Central memory CD4-positive, alpha-beta T cell (primary cell): ENCODE measurements at regions not wholly inside any gene's neighbourhood (a gene's known extent, or its start where the extent isn't known, plus 50 kb on each side); places are given as distances from the start of the nearest gene placed in this dataset.
"Not testable (repeated sequence)": the region's sequence is repeated elsewhere in the genome, so short reads cannot be mapped to it uniquely, and the experiment has no call there.

Source experiments
- DNase-seq: peaks from one replicate; pipeline ENCODE4 v3.0.0; 2022

DNA sequence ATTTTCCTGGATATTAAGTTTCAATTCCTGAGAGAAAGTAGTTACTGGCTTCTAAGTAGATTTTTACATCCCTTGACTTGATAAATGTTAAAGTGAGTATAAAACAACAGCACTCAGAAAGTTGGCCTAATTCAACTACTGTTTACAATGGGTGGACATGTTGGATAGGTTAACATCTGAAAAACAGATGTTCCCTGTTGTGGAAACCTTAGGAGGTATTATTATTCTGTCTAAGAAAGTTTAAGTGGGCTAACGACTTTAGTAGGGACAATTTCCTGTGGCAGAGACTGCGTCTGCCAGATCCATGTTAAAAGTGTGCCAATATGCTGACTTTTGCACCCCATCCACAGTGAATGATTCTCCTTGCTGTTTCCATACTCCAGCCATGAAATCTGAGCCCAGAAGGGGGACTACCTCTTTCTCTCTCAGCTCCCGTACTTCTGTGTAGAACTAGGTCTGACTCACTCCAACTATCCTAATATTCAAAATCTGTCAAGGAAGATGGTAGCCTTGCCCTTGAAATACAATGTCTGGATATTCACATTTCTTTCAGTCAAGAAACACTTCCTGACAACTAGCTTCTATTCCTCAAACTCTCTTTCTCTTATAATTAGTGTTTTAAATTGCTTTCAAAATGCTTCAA lies 327.5 kb upstream of the HNRNPA3 start:
- DNase-seq = no peak

GRCh38 chr2:176885661-176886060 lies 326.9 kb upstream of the HNRNPA3 start:
- no peak for DNase-seq

GRCh38 chr2:176891105-176891504 lies 321.5 kb upstream of the HNRNPA3 start:
- DNase-seq = no peak

DNA sequence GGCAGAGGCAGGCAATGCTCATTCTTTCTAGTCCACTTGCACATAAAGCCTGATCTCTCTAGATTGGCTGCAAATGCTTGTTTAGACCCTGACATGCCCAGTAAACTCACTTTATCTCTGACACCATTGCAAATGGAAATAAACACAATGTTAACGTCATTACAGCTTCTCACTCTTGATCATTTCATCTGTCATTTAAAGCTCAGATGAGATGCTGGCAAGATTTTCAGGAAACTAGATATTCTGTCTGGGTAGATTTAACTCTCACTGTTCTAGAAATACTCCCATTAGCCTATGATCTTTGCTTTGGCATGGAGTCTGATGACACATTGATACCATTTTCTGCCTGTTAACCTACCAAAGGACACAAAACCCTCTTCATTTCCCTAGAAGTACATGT lies 320.7 kb upstream of the HNRNPA3 start:
- DNase-seq = no peak

DNA sequence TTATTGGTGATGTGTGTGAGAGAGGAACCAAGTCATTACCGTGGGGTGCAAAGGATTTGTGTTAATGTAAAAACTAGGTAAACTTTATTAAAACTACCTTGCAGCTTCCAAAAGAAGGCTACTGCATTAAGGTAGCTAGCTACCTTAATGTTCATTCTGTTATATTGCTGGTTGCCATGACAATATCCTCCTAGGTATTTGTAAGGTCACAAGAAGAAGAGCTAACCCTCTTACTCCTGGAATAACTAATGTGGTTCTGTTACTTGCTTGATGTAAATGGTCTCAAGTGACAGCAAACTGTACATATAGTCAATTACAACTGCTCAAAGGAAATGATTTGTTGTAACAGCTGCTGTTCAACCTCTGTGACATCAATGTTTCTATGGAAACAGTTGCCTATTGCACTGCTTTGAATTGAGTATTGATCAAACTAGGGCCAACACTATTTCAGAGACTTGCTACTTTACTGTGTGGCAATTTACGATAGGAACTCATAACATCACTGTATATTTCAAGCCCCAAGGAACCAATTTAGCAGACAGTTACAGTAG lies 319.8 kb upstream of the HNRNPA3 start:
- no peak for DNase-seq

GRCh38 chr2:176895158-176895557 lies 317.4 kb upstream of the HNRNPA3 start:
- DNase-seq = no peak

- DNase-seq = no peak
These were observed 310.1 kb upstream of the HNRNPA3 start for GRCh38 chr2:176902454-176902853.

GRCh38 chr2:176904053-176904452 lies 308.5 kb upstream of the HNRNPA3 start:
- DNase-seq = not testable (repeated sequence)

- DNase-seq = no peak
These were observed 305.3 kb upstream of the HNRNPA3 start for GRCh38 chr2:176907341-176907740.

GRCh38 chr2:176910828-176911227 lies 301.8 kb upstream of the HNRNPA3 start:
- no peak for DNase-seq

DNA sequence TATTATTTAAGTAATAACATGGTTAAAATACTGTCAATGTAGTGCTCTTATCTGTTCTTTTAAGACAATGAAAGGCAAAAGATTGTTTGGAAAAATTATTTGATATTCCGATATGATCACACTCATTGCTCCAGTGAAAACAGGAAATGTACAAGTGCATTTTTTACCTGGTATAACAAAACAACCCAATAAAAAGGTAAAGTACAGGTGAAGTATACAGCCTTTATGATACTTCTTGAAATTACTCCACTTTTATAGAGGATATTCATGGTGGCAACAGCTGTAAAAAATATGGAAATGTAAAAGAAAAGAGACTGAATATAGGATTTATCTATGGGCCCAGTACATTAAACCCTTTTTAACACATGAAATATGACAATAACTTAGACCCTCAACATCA lies 298.6 kb upstream of the HNRNPA3 start:
- no peak for DNase-seq

- DNase-seq = no peak
These were observed 298.2 kb upstream of the HNRNPA3 start for GRCh38 chr2:176914371-176914770.

- DNase-seq = not testable (repeated sequence)
These were observed 290.0 kb upstream of the HNRNPA3 start for GRCh38 chr2:176922545-176922944.

DNA sequence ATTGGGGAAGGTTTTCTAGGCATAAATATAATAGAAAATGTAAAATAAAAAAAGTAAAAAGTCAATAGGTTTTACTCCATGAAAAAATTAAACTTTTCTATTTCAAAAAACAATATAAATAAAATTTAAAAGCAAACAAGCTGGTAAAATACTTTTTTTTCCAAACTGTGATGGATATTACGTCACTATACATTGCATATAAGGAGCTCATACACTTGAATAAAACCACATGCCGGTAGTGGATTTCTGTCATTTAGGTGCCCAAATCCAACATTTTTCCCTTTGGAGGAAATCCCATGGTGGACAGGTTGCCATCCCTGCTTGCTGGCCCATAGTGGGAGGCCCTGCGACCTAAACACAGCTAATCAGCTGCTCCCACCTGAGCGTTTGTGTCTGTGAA lies 289.4 kb upstream of the HNRNPA3 start:
- DNase-seq = no peak

DNA sequence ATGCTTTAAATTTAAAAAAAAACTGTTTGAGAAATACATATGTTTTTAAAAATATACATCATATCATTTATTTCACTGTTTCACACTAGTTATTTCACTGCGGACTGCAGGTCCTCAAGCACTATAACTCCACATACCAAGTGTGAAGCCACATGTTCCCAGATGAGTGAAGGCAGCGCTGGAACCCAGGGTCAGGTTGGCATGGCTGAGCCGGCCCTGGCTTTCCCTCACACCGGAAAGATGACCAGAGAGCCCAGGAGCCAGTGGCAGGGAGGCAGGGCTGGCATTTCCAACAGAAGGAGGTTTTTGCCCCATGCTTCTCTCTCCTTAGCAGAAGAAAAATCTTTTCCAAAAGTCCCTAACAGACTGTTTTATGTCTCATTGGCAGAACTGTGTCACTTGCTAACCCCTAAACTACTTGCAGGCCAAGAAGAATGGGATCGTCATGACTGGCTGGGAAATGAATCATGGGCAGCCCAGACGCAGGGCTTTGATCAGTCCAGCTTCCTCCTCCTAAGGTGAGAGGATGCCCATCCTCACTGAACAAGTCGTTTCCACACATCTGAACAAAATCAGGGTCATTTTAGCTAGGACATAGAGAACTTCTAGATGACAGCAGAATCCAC lies 287.6 kb upstream of the HNRNPA3 start:
- DNase-seq = no peak

DNA sequence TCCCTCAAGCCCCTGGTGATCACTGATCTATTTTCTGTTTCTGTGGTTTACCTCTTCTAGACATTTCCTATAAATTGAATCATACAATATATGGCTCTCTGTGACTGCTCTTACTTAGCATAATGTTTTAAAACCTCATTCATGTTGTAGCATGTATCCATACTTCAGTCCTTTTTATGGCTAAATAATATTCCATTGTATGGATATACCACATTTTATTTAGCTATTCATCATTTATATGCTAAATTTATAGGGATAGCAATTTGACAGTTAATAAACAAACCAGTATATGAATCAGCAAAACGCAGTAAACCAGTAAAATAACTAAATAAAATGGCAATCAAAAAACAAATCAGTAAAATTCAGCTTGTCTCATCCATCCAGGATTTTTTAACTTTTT lies 286.1 kb upstream of the HNRNPA3 start:
- DNase-seq = no peak

- DNase-seq = not testable (repeated sequence)
These were observed 283.2 kb upstream of the HNRNPA3 start for GRCh38 chr2:176929387-176929786.

DNA sequence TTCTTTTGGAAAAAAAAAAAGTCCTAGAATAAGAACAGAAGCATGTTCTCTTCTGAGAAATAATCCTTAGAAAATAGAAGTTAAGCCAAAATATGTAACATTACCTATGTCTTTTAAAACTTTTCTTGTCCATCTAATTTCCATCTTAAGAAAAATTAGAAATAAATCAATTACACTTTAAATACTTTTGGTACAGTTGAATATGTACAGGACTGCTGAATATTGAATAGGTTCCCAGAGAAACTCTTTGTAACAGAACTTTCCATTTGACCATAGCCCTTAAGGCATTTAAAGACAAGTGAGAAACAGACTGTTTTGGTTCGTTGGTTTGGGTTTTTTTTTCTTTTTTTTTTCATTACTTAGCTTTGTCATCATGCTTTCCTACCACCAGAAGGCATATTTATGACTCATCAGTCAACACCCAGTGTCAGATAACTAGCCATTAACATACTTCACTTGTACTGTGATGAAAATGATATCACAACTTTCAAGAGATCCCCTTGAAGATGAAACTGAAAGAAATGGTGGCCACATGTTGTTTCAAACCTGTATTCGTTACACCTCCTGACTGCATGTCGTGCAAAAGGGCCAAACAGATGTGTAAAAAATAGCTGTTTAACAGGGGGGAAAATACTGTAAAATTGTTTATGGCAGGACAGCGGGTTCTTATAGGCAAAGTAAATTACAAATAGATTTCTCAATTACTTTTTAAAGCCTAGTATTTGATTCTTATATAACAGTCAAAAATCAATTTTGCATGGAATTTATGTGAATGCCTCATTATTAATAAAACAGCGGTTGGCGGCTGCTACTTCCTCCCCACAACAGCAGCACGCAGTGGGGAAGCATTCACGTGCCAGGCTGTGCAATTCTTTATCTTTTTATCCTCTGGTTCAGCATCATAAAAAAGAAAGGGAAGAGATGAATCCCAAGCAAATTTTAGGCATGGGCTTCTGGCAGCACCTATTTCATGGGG lies 280.7 kb upstream of the HNRNPA3 start:
- peak; percentile 11 for DNase-seq

DNA sequence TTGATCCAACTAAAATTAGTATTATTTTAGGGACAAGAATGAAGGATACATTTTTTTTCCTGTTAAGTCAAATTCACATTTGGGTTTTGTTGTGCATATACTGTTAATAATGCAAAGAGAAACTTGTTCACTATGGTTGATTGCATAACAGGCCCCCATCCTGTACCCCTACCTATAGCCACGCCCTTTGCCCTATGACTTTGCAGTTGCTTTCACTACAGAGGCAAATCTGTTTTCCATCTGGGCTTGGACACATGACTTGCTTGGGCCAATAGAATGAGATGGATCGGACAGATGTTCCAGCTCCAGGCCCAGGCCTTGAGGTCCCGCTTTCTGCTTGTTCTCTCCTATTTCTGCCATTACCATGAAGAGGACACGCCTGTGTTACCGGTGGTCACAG lies 278.5 kb upstream of the HNRNPA3 start:
- no peak for DNase-seq

- DNase-seq = no peak
These were observed 277.7 kb upstream of the HNRNPA3 start for GRCh38 chr2:176934869-176935415.

- no peak for DNase-seq
These were observed 277.0 kb upstream of the HNRNPA3 start for GRCh38 chr2:176935543-176936102.

DNA sequence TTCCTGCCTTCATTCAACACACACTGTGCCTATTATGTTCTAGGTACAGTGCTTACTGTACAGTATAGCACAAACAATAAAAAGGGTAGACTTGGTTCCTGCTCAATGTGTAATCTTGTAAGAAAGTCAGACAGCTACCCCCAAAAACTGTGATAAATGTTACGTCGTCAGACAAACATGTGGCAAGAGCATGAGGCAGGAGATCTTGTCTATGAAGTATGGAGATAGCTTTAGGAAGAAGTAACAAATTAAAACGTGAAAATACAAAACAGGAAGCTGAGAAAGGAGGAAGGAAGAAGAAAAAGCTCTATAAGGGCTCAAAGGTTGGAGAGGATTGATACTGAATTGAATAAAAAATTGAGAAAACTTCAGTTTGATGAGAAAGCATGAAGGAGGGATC lies 276.2 kb upstream of the HNRNPA3 start:
- no peak for DNase-seq

DNA sequence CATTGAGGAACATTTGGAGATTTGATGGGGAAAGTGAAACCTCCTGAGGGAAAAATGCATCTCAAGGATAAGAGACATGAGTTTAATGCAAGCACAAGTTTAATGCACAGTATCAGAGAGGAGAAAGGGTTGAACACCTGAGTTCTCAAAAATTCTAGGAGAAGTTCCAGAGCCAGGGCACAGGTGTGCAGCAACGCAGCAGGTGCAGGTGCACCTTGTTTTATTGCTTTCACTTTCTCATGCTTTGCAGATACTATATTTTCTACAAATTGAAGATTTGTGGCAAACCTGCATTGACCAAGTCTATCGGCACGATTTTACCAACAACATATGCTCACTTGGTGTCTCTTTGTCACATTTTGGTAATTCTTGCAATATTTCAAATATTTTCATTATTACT lies 267.6 kb upstream of the HNRNPA3 start:
- DNase-seq = no peak
